ENCODE measurements at regions not wholly inside any gene's neighbourhood (a gene's known extent, or its start where the extent isn't known, plus 50 kb on each side); places are given as distances from the start of the nearest gene placed in this dataset.
"Not testable (repeated sequence)": the region's sequence is repeated elsewhere in the genome, so short reads cannot be mapped to it uniquely, and the experiment has no call there.

DNA sequence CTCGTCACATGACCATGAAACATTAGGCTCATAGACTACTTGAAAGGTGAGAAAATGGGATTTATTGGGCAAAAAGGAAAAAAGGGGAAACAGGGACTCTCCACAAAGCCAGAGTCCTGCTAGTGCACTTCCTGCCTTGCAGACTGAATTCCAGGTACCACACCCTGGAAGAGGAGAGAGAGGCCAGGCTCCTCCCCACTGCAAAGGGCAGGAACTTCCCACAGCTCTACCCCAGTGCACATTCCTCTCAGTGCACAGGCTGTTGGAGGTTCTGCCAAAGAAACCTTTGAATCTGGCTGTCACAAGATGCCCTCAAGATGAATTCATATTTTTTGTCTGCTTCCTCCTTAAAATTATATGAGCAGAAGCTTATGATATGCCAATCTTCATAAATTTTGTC, 920.4 kb upstream of the GJE1 start:
- no peak for DNase-seq

DNA sequence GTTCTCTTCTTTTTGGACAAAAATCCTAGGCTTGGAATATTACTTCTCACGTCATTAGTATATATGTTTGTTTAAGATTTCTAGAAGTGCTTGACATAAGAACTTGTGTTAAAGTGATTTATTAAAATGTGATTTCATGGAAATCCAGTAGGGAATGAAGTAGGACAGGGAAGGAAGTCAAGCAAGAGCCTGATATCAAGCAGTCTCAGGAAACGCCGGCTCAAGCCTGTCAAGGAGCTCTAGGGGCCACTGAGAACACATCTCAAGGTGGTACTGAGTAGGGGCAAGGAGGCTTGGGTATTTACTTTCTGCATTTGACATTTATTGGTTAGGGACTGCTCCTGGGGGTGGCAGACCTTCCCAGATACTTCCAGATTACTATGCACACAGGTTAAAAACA, 920.9 kb upstream of the GJE1 start:
- no peak for DNase-seq

DNA sequence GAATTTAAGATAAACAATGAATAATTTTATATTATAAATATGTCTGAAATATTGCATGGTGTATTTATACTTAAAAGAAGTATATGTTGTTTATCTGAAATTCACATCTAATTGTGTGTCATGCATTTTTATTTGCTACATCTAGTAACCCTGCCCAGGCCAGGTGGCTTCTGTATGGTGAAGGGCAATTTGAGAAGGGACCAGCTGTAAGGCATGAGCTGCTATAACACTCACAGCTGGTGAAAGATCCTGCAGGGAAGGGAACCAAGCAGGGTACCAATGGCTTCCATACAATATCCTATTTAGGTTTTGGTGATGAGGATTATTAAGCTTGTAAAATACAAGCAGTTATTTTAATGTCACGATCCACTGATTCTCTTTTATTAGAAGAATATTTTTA, 921.8 kb upstream of the GJE1 start:
- DNase-seq, result no peak

DNA sequence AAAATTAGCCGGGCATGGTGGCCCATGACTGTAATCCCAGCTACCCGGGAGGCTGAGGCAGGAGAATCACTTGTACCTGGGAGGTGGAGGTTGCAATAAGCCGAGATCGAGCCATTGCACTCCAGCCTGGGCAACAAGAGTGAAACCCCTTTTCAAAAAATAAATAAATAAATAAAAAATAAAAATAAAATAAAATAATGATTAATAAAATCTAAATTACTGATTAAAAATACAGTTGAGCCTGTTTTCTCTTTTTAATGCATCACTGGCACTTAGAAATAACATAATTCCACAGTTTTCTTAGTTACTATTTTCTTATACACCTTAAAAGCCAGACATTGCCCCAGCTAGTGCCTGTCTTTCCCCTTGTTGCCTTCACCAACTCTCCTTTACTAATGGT, 922.8 kb upstream of the GJE1 start:
- no peak for DNase-seq

DNA sequence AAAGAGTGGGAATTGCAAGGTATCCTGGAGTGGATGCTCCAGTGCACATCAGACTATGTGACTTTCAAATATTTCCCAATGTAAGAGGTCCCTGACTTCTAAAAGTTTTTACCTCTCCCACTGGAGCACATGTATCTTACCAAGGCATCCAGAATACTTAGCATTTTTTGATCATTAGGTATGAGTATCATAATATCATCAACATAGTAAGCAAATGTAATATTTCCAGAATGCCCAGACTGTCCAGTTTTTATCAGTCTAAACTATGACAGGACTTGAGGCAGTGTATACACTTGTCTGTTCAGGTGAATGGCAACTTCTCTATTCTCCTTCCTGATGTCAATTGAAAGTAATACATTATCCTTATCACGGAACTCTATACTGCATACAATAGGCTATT, 924.6 kb upstream of the GJE1 start:
- DNase-seq, result no peak

DNA sequence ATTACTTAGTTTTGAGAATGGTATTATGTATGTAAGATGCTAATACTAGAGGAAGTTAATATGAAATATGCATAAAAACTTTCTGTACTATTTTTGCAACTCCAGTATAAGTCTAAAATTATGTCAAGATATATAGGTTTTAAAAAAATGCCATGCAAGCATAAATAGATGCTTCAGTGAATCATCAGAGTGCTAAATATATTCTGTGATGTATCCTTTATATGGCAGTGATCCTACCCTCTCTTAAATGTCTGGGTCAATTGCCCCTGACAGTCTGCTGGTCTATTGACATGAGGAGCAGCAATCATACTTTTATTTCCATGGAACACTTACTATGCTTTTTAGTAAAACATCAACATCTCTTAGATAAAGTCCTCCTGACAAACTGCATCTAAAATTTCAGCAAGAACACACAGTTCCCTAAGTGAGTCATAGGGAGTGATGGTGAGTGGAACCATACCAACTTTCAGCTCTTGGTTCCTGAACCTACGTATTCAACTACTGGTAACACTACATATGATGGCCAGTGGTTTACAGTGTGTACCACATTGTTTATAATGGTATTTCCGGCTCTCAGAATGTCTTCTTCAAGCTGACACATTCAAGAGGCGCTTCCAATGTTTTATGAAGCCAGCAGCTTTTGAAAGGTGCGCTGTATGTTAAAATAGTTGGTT, 928.7 kb upstream of the GJE1 start:
- DNase-seq, result no peak

DNA sequence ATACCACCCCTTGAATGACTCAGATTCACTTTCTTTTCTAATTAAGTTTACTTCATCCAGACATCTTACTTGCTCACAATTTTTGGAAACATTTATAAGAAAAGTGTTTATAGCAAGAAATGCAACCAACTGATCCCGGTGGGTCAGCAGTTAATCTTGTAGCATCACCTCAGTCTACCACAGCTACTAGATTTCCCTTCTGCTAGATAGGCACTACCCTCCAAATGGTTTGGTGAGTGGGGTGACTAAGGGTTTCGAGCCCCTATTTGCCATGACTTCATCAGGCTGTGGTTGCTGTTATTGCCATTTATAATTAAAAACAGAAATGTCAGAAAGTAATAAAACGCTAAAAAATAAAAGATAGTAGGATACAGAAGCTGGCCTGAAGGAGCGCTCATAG, 930.1 kb upstream of the GJE1 start:
- DNase-seq, result no peak

DNA sequence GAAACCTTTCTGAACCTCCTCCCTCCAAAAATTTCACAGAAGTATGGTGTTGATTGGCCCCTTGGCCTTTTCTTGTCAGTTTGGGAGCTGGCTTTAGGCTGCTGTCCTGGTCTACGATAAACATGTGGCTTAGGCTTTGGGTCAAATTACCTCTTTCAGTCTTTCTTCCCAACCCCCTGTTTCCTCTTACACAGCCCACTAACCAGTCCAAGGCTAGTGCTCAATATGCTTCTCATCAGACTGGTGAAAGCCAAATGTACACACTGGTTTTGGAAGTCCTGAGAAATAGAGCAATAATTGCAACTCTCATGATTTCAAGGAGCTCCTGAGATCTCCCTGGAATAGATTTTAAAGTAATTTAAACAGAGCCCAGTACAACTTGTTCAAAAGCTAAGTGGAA, 933.7 kb upstream of the GJE1 start:
- DNase-seq, result no peak

DNA sequence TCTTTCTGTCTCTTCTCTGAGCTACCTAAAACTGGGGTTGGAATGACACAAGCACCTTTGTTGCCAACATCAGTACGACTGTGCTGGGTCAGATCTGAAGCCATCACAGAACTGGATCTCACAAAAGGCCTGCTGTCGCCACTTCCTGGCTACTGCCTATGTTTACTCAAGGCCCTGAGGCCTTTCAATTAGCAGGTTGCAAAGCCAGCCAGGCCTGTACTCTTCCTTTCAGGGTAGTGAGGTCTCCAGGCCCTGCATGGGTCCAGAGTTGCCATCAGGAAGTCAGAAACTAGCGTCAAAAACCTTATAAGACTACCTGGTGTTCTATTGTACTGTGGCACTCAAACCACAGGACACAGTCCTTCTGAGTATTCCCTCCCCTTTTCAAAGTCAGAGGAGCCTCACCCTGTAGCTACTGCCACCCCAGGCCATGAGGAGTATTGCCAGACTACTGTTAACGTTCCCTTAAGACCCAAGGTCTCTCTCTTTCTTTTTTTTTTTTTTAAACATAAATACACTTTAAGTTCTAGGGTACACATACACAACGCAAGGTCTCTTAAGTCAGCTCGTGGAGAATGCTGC, 937.4 kb upstream of the GJE1 start:
- DNase-seq, result no peak

DNA sequence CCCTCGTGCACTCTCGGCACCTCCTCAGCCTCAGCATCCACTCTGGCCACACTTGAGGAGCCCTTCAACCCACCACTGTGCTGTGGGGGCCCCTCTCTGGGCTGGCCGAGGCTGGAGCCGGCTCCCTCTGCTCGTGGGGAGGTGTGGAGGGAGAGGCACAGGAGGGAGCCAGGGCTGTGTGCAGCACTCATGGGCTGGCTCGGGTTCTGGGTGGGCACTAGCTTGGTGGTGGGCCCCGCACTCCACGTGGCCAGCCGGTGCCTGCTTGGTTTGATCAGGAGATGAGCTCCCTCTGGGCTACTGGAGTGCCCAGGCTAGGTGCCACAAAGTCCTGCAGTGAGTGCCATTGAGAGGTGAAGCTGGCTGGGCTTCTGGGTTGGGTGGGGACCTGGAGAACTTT, 949.4 kb upstream of the GJE1 start:
- DNase-seq, result no peak

DNA sequence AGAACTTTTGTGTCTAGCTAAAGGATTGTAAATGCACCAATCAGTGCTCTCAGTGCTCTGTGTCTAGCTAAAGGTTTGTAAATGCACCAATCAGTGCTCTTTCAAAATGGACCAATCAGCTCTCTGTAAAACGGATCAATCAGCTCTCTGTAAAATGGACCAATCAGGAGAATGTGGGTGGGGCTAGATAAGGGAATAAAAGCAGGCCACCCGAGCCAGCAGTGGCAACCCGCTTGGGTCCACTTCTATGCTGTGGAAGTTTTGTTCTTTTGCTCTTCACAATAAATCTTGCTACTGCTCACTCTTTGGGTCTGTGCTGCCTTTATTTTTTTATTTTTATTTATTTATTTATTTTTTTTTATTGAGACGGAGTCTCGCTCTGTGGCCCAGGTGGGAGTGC, 957.3 kb upstream of the GJE1 start:
- DNase-seq, result not testable (repeated sequence)

DNA sequence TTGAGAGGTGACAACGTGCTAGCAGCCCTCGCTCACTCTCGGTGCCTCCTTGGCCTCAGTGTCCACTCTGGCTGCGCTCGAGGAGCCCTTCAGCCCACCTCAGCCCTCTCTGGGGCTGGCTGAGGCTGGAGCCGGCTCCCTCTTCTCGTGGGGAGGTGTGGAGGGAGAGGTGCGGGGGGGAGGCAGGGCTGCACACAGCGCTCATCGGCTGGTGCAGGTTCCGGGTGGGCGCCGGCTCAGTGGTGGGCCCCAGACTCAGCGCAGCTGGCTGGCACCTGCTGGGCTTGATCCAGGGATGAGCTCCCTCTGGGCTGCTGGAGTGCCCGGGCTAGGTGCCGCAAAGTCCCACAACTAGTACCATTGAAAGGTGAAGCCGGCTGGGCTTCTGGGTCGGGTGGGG, 957.8 kb upstream of the GJE1 start:
- no peak for DNase-seq

DNA sequence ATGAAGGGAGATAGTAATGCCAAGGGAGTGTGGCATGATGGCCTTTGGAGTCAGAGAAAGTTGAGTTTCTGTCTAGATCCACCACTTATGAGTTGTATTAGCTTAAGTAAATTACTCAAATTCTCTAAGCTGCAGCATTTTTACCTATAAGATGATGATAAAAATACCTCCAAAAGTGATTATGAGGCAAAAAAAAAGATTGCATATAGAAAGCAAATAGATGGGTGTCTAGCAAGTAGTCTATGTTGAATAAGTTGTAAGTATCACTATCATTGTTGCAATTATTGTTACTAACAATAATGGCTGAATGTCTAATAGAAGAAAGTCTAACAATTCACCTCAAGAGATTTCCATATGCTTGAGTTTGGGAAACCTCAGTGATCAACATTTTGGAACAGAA, 959.2 kb upstream of the GJE1 start:
- DNase-seq, result no peak

DNA sequence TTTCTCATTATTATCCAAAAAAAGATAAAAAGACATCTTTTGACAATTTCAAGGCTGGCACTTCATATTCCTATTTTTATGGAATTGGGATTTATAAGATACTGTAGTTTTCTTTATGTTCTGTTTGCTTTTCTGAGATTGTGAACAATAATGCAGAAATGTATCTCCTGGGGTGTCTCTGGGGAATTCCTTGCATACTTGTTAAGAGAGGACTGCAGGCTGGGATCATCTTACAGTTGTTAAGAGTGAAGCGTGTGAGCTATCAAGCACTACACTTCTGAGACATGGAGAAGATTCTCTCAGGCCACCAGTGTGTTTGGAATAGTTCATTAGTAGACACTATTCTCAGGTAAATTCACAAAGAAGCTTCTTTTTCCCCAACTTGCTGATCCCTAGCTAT, 963.3 kb upstream of the GJE1 start:
- no peak for DNase-seq

DNA sequence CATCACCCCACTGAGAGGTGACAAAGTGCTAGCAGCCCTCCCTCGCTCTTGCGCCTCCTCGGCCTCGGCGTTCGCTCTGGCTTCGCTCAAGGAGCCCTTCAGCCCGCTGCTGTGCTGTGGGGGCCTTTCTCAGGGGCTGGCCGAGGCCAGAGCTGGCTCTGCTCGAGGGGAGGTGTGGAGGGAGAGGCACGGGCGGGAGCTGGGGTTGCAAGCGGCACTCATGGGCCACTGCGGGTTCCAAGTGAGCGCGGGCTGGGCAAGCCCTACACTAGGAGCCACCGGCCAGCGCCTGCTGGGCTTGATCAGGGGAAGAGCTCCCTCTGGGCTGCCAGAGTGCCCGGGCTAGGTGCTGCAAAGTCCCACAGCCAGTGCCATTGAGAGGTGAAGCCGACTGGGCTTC, 964.8 kb upstream of the GJE1 start:
- no peak for DNase-seq

DNA sequence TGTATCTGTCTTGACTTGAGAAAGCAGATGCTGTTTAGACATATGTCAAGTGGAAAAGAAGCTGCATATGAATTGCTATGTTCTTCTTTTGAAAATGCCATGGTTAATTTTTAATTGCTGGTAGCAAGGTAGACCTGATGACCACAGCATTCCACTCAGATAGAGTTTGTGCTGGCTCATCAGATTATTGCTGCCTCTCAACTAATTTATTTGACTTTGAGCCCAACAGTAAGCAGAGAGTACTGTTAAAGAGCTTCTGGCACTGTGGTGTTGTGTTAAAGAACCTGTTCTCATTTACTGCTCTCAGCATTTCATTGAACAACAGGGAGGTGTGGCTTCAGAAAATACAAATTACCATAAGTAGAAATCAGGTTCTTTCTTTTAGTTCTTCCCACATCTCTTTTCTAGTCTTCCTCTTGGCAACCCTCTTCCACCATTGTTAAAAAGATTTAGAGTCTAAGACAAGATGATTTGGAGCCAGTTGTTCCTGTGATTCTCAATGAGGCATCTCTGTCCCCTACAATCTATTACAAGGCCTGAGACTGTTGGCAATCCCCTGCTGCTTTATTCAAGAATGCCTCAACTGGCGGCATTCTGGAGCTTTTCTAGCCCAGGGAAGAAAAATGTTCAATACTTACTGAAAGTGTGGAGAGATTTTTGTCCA, 967.6 kb upstream of the GJE1 start:
- no peak for DNase-seq

DNA sequence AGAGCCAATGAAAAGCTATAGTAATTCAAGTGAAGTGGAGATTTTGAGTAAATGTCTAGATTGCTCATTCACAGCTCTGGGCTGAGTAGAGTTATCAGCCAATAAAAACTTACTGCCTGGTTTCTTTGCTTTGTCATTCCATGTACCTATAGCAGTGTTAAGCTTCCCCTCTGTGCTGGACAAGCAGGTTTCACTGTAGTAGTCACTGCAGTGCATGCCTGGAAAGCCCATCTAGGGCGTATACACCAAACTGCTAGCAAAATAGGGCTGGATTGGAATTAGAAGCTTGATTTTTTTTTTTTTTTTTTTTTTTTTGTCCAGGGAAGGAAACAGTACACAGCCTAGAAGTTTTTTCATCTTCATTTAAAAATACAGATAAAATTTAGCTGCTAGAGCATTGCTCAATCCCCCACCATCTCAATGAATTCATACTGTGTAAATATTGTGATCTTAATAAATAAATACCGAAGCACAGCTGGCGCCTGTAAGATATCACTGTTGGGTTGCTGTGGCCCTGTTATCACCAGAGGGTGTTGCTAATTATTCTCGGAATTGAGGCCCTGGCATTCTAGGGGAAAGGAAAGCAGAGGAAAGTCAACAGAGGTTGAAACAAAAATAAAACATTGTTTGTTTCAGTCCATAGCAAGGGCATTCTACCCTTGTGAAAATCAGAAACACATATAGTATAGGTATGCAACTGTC, 968.5 kb upstream of the GJE1 start:
- DNase-seq, result no peak

DNA sequence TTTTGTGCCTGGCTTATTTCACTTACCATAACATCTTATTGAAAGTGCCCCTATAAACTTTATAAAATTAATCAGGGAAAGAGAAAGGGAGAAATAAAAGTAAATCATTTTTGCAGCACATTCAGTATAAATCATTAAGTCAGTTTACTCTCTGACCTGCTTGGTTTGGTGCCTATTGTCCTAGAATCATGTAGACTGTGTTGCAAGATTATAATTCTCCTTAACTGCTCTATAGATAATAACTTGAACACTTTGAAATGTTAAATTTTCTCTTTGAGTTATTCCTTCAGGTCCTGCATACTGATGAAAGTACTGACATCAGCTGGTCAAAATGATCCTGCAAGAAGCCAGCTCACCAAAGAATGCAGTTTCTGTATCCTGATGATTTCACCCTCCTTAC, 969.6 kb upstream of the GJE1 start:
- DNase-seq, result no peak

DNA sequence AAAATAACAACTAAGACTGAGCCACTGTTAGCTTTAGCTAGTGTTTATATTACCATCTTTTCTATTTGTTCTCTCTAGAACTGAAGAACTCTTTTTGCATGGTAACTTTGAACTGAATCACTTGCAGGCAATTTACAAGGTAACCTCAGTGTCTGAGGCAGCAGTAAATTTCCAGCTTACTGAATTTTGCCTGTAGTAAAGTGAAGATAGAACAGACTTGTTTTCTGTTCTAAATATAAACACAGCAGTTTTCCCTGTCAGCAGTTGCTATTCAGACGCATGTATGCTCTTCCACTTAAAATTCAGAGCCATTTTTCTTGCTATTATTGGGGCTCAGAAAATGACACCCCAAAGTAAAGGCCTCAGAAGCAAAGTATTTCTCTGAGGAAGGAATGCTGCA, 974.0 kb upstream of the GJE1 start:
- no peak for DNase-seq

DNA sequence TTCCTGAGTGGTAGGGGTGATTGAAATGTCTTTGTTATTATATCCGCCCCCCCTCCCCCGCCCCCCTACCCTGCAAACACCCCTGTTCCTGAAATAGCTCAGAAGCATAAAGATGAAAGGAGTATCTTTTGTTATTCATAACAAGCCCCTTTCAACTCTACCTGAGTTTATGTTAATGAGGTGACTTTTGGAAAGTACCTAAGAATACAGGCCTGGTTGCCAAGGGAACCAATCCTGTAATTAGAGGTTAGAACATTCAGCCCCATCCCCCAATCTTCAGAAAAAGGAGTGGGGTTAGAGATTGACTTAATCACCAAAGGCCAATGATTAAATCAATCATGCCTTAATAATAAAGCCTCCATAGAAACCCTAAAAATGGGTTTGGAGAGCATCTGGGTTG, 979.2 kb upstream of the GJE1 start:
- DNase-seq, result no peak

DNA sequence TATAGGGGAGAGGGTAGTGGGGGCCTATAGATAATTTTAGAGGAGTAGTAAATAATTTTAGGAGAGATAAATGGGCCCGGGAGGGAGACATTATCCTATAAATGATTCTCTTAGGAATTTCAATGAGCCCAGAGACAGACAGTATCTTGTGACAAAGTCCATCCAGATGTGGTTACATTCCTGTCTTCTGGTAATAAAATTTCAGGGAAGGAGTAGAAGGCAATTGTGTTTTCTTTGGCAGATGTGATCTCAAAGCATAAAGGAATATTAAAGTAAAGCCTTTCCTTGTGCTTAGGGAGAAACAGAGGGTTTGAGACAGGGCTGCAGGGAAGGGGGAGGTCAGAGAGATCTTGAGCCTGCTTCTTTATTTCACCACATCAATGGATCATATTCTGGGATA, 979.8 kb upstream of the GJE1 start:
- DNase-seq, result no peak

DNA sequence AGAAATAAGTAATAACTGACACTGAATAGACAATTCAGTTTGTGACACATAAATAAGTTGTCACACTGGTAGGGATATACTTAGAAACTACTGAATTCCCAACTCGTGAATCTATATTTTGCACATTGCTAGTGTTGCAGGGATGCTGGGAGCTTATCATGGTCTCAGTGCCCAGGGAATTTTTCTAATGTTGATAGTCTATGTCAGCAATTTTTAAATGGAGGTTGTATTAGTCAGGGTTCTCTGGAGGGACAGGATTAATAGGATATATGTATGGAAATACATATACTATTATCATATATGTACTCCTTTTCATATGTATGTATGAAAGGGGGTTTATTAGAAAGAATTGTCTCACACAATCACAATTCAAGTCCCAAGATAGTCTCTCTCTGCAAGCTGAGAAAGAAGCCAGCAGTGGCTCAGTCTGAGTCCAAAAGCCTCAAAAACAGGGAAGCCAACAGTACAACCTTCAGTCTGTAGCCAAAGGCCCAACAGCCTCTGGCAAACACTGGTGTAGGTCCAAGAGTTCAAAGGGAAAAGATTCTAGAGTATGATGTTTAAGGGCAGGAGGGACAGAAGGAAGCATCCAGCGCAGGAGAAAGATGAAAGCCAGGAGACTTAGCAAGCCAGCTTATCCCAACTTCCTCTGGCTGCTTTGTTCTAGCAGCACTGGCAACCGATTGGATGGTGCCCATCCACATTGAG, 980.9 kb upstream of the GJE1 start:
- DNase-seq, result no peak

DNA sequence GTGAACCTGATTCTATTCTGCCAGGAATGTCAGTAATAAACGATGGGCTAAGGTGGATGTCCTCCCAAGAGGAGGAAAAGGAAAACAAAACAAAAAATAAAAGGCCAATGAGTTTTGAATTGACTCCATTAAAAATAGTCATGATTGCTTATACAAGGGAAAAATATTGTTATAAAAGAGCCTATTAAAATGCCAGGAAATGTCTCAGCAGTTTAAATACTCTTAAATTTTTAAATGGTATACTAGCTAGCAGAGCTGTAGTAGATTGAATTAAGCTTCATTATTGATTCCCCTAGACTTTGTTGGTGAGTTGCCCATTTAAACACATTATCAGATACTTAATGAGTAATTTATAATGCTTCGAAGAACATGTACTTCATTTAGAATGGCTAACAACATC, 990.9 kb upstream of the GJE1 start:
- no peak for DNase-seq

DNA sequence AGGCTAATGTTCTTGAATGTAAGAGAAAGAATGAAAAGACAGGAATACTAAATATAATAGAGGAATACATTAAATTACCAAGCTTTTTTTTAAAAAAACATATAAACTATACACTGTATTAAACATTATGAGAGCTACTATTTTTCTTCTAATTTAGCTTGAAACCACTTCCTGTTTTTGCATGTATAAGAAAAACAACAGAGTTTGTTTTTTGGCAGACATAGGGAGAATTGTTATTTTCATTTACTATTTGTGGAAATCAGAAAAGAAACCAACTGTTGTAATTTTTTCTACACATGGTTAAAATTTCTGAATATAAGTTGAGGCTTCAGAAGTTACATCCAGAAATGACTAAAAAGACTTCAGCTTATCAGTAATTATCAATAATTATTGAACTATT, 991.8 kb upstream of the GJE1 start:
- no peak for DNase-seq
